Neutrophil (primary cell): ENCODE measurements at regions not wholly inside any gene's neighbourhood (a gene's known extent, or its start where the extent isn't known, plus 50 kb on each side); places are given as distances from the start of the nearest gene placed in this dataset.

Experiments
- H3K27ac ChIP-seq: fragments of 200-600 bp; sonication (generic); 2 replicates; pipeline ENCODE4 v1.5.1; 2016; ENCODE audit warnings: mild to moderate bottlenecking, moderate library complexity
- H3K27me3 ChIP-seq: fragments of 200-600 bp; sonication (generic); 2 replicates; pipeline ENCODE4 v1.6.0; 2016; ENCODE audit warnings: mild to moderate bottlenecking
- H3K36me3 ChIP-seq: fragments of 200-600 bp; sonication (generic); 2 replicates; pipeline ENCODE4 v1.5.1; 2017
- H3K4me1 ChIP-seq, 2 experiments: fragments of 200-600 bp in 1 of 2; sonication (generic) in 1 of 2; 1 replicate in 1 of 2; 2 replicates in 1 of 2; pipeline versions ENCODE4 v1.5.1 to v1.6.1; 2013 to 2016; ENCODE audit warnings: low read depth in 1 of 2, low read length in 1 of 2, mild to moderate bottlenecking in 1 of 2, moderate library complexity in 1 of 2; ENCODE audit not compliant: control insufficient read depth in 1 of 2, insufficient read depth in 1 of 2
- H3K4me3 ChIP-seq, 2 experiments: fragments of 200-600 bp in 1 of 2; sonication (generic) in 1 of 2; 1 replicate in 1 of 2; 2 replicates in 1 of 2; pipeline ENCODE4 v1.5.1; 2013 to 2016; ENCODE audit warnings: low read depth in 1 of 2, low read length in 1 of 2, mild to moderate bottlenecking in 1 of 2, moderate library complexity in 1 of 2
- H3K9me3 ChIP-seq: fragments of 200-600 bp; sonication (generic); 2 replicates; pipeline ENCODE4 v1.5.1; 2016
- CTCF ChIP-seq: fragments of 200-600 bp; sonication (generic); IDR thresholded peaks from 2 replicates; pipeline ENCODE4 v1.5.1; 2016; ENCODE audit warnings: antibody characterized with exemption

- Histone ChIP-seq H3K4me3 (no peak overlapping the region), H3K27me3 (no peaks in the 10 kb centered on the region), H3K36me3 (no peaks in the 10 kb centered on the region), H3K27ac (no peak overlapping the region), H3K4me1 (no peaks in the 10 kb centered on the region), H3K9me3 (no peaks in the 10 kb centered on the region)
- no peak for TF ChIP-seq CTCF
Observed at GRCh38 chr3:94206291-94206690, 143.4 kb downstream of the NSUN3 start.

- H3K4me3 ChIP-seq = no peak overlapping the region
- H3K9me3 ChIP-seq = no peaks in the 10 kb centered on the region
- no peaks in the 10 kb centered on the region for H3K27me3 ChIP-seq
- no peak overlapping the region for H3K27ac ChIP-seq
- no peaks in the 10 kb centered on the region for H3K4me1 ChIP-seq
- no peaks in the 10 kb centered on the region for H3K36me3 ChIP-seq
- TF ChIP-seq CTCF = no peak
Observed at GRCh38 chr3:94210256-94210655, 147.4 kb downstream of the NSUN3 start.

GRCh38 chr3:94217406-94217805 lies 154.5 kb downstream of the NSUN3 start:
- Histone ChIP-seq H3K36me3 (no peaks in the 10 kb centered on the region), H3K27me3 (no peaks in the 10 kb centered on the region)

GRCh38 chr3:94220426-94220825 lies 157.6 kb downstream of the NSUN3 start:
- Histone ChIP-seq H3K36me3 (no peaks in the 10 kb centered on the region), H3K4me1 (no peaks in the 10 kb centered on the region), H3K9me3 (no peaks in the 10 kb centered on the region), H3K4me3 (no peak overlapping the region), H3K27ac (no peak overlapping the region), H3K27me3 (no peaks in the 10 kb centered on the region)
- TF ChIP-seq CTCF = no peak

More at GRCh38 chr3:94217406-94217805, 154.5 kb downstream of the NSUN3 start:
- no peak overlapping the region for H3K4me3 ChIP-seq
- TF ChIP-seq CTCF = no peak
- no peak overlapping the region for H3K27ac ChIP-seq
- H3K4me1 ChIP-seq = no peaks in the 10 kb centered on the region
- no peaks in the 10 kb centered on the region for H3K9me3 ChIP-seq

- H3K27me3 ChIP-seq = no peaks in the 10 kb centered on the region
- H3K4me3 ChIP-seq = no peak overlapping the region
- H3K36me3 ChIP-seq = no peaks in the 10 kb centered on the region
- no peak for TF ChIP-seq CTCF
- H3K4me1 ChIP-seq = no peaks in the 10 kb centered on the region
- H3K9me3 ChIP-seq = no peaks in the 10 kb centered on the region
- H3K27ac ChIP-seq = no peak overlapping the region
Observed at GRCh38 chr3:94221829-94222228, 159.0 kb downstream of the NSUN3 start.
